Mucosa of descending colon (tissue), 3 donors: ENCODE measurements at regions not wholly inside any gene's neighbourhood (a gene's known extent, or its start where the extent isn't known, plus 50 kb on each side); places are given as distances from the start of the nearest gene placed in this dataset.

Experiments used
- ATAC-seq: fragments of 200-7000 bp; cut with Tn5 transposase; one replicate; pipeline ENCODE4 v1.9.1; 2020; ENCODE audit warnings: mild to moderate bottlenecking, moderate library complexity
- DNase-seq, 3 donors: peaks; one replicate each; pipeline ENCODE4 v3.0.0-alpha.2; 2020
- H3K36me3 ChIP-seq: fragments of 200-600 bp; one replicate; pipeline ENCODE4 v1.8.0; 2021; ENCODE audit warnings: low read depth, mild to moderate bottlenecking
- H3K4me1 ChIP-seq: fragments of 200-600 bp; one replicate; pipeline ENCODE4 v1.8.0; 2021; ENCODE audit warnings: low read depth, mild to moderate bottlenecking
- H3K4me3 ChIP-seq: fragments of 200-600 bp; one replicate; pipeline ENCODE4 v1.8.0; 2021; ENCODE audit warnings: mild to moderate bottlenecking
- H3K9me3 ChIP-seq: fragments of 200-600 bp; one replicate; pipeline ENCODE4 v1.8.0; 2021; ENCODE audit warnings: mild to moderate bottlenecking
- CTCF ChIP-seq: fragments of 200-600 bp; IDR thresholded peaks from one replicate; pipeline ENCODE4 v1.8.0; 2022; ENCODE audit warnings: antibody characterized with exemption, mild to moderate bottlenecking
- intact Hi-C, 2 donors: fragments of 100-400 bp; cut with DNase I in 1 of 2; cut with micrococcal nuclease in 1 of 2; formaldehyde crosslinking; loops; one replicate each; pipeline versions ENCODE4 v1.11.0 to v1.11.1; 2022; cut with DNase I, micrococcal nuclease
- donor health status: DM: no; HTN: no; CAD: no; lungs with moderate emphysema.
- donor health status: DM: no; HTN: no; CAD: no.
- donor health status: DM: no; HTN: yes; CAD: no.

- H3K9me3 ChIP-seq: no peaks in the 10 kb centered on the region
- intact Hi-C loops: no loop called here
- no peaks in the 10 kb centered on the region for H3K36me3 ChIP-seq
- H3K4me1 ChIP-seq: no peaks in the 10 kb centered on the region
- ATAC-seq: no peak
- no peak for TF ChIP-seq CTCF
- no peak overlapping the region for H3K4me3 ChIP-seq
- no peak for DNase-seq
Observed at GRCh38 chr7:13009517-13009916, 322.1 kb downstream of the ARL4A start.

- no peak for DNase-seq
- Histone ChIP-seq H3K36me3 (no peaks in the 10 kb centered on the region), H3K9me3 (no peaks in the 10 kb centered on the region), H3K4me3 (no peak overlapping the region), H3K4me1 (no peaks in the 10 kb centered on the region)
- no peak for ATAC-seq
- no peak for TF ChIP-seq CTCF
- intact Hi-C loops: no loop called here
Observed at GRCh38 chr7:13014011-13014410, 326.6 kb downstream of the ARL4A start.

GRCh38 chr7:13016036-13016581 is 328.7 kb downstream of the ARL4A start:
- DNase-seq (no peak), ATAC-seq (no peak)
- Histone ChIP-seq H3K36me3 (no peaks in the 10 kb centered on the region), H3K4me3 (no peak overlapping the region), H3K4me1 (no peaks in the 10 kb centered on the region), H3K9me3 (no peaks in the 10 kb centered on the region)
- no peak for TF ChIP-seq CTCF
- intact Hi-C loops: no loop called here

GRCh38 chr7:13016592-13017332 is 329.3 kb downstream of the ARL4A start:
- TF ChIP-seq CTCF: no peak
- Histone ChIP-seq H3K36me3 (no peaks in the 10 kb centered on the region), H3K4me1 (no peaks in the 10 kb centered on the region), H3K4me3 (no peak overlapping the region), H3K9me3 (no peaks in the 10 kb centered on the region)
- intact Hi-C loops: no loop called here
- no peak for DNase-seq
- peak; percentile 77 for ATAC-seq

- DNase-seq: no peak
- no peak for TF ChIP-seq CTCF
- no peak overlapping the region for H3K4me3 ChIP-seq
- no peaks in the 10 kb centered on the region for H3K9me3 ChIP-seq
- ATAC-seq: peak; percentile 93
- no peaks in the 10 kb centered on the region for H3K36me3 ChIP-seq
- intact Hi-C loops: no loop called here
- no peaks in the 10 kb centered on the region for H3K4me1 ChIP-seq
Observed at GRCh38 chr7:13017333-13017857, 330.0 kb downstream of the ARL4A start.
